RKO (cell line): ENCODE measurements at regions not wholly inside any gene's neighbourhood (a gene's known extent, or its start where the extent isn't known, plus 50 kb on each side); places are given as distances from the start of the nearest gene placed in this dataset.
A peak's percentile ranks its signal among the peaks of the same experiment; 100 is the strongest.

ENCODE experiments used
- DNase-seq: peaks from one replicate; pipeline ENCODE4 v3.0.0-alpha.2; 2016; ENCODE audit warnings: low spot score

GRCh38 chr12:124517260-124518050 lies 50.0 kb downstream of the NCOR2 start:
- DNase-seq: no peak

GRCh38 chr12:124516850-124517249 lies 50.6 kb downstream of the NCOR2 start:
- no peak for DNase-seq

- no peak for DNase-seq
These were observed 51.4 kb downstream of the NCOR2 start for GRCh38 chr12:124515981-124516380.

- no peak for DNase-seq
These were observed 52.1 kb downstream of the NCOR2 start for GRCh38 chr12:124514996-124515932.

GRCh38 chr12:124514145-124514995 lies 53.0 kb downstream of the NCOR2 start:
- no peak for DNase-seq

DNA sequence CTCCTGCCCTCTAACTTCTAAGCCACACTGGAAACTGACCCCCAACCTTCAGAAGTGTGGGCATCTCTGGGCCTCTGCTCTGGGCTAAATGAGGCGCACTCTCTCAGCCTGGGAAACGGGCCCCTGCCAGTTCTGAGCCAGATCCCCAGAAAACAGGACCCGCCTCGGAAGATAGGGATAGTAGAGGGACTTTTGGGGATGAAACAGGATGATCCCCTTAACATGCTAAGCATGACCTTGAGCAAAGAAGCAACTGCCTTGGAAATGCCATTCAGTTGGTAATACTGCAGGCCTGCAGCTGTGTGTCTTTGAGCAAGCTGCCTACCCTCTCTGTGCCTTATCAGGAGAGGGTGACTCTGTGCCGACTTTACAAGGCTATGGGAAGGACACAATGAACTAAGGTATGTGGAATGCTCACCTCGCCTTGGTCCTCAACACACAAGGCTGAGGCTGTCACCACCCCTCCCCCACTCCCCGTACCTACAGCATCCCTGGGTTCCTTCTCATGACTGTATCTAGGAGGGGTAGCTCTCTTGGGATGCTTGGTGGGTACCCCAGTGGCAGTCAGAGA lies 54.0 kb downstream of the NCOR2 start:
- DNase-seq: no peak

- DNase-seq: peak; percentile 88
These were observed 54.6 kb downstream of the NCOR2 start for GRCh38 chr12:124512667-124513296.

GRCh38 chr12:124511259-124511985 lies 56.0 kb downstream of the NCOR2 start:
- DNase-seq: no peak

- DNase-seq: no peak
These were observed 57.0 kb downstream of the NCOR2 start for GRCh38 chr12:124510301-124510970.

DNA sequence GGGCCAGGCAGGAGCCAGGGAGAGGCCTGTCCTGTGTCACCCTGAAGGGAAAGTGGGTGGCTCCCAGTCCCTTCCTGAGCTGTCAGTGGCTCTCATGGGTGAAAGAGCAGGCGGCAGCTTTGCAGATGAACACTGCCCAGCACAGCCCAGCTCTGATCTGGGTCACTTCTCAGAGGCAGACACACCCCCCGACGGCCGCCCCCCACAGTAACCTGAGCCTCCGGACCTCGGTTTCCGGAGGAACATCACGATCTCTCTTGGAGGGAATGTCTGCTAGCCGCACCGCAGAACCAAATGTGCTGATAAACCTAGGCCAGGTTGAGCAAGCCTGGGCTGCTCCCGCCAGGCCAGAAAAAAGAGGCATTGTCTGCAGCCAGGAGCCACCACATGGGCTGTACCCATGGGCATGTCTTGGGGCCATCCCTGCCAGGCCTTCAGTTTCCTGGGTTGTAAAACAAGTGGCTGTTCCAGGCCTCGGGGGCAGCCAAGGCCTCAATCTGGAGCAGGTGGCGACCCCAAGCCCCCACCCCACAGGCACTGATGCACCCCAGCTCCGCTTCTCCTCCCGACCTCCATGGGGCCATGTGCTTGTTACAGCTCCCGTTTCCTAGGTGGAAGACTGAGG lies 57.6 kb downstream of the NCOR2 start:
- DNase-seq: no peak

DNA sequence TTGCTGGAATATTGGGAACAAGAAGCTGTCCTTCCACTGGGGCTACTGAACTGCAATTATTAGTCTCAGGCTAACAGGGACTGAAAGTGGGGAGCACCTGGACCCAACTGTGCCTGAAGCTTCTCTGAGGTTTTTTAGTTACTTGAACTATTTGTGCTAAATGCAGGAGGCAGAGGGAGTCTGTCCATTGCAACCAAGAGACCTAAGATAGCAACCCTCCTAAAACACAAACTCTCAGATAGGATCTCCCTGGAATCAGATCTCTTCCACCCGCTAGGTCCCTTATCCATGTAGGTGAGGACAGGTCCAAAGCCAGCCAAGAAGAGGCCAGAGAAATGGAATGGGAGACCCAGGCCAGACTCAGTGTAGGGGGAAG lies 58.1 kb downstream of the NCOR2 start:
- no peak for DNase-seq

DNA sequence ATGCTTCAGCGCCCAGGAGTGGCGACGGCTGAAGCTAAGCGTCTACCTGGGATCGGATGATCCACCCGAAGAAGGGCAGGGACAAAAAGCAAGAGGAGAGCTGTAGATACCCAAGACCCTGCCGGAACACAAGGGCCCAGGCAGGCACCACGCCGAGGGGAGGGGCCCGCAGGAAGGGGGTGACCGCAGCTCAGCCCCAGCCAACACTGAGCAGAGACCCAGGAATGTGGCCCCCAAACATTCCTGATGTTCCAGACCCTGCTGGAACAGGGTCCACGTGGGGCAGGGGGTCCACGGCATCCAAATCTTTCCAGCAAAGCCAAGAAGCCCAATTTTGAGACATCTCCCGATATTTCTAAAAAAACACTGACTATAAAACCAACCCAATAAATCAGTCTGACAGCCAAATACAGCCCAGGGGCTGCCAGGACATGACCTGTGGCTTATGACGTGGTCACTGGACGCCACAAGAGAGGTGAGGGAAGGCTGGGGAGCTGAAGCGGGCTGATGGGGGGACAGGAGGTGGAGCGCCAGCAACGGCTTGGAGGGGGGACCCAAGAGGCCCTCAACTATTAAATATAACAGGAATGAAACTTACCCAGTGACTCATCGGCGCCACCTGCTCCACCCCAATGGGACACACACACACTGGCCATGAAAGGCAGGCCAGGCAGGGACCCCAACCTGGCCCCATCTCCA lies 58.9 kb downstream of the NCOR2 start:
- no peak for DNase-seq

DNA sequence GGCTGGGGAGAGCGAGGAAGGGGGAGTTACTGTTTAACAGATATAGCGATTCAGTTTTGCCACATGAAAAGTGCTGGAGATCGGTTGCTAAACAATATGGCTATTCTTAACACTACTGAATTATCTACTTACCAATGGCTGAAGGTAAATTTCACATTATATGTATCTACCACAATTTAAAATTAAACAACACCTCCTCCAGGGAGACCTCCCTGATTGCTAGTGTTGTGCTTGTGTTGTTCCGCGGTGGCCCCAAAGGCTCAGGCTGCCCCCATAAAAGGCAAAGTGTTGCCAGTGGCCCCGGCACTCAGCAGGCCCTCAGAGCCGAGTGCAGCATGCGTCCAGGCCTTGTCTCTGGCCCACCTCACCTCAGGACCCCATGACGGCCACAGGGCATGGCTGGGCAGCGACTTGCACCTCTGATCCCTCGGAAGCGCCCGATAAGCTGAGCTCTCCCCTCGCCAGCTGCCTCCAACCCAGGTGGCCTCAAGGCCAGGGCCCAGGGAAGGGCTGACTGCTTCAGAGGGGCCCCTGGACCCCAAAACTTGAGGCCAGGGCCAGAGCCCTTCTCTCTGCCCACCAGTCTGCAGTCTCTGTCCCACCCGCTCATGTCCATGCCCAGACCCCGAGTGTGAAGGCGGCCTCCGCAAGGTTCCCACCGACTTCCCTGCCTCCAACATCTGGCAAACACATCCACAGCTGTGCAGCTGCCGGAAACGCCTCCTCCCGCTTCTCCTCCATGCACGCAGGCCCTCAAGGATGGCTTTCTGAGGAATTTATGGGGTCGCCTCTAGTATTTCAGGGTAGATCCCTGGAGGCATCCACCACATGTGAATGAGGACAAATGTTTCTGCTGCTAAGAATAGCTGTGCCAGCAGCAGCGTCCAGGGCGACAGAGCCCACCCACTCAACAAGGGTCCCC lies 60.0 kb downstream of the NCOR2 start:
- DNase-seq: no peak

DNA sequence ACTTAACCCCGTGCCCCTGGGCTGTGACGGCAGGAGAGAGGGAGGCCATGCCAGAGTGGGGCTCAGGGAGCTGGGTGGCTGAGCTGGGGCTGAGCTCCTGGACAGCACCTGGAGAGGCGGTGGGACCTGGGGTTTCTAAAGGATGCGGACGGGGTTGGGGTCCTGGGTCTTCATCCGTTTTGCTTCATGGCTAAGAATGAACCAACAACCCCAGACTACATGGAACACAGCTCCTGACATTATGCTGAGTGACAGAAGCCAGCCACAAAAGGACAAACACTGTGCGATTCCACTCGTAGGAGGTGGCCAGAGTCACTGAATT lies 60.6 kb downstream of the NCOR2 start:
- no peak for DNase-seq

DNA sequence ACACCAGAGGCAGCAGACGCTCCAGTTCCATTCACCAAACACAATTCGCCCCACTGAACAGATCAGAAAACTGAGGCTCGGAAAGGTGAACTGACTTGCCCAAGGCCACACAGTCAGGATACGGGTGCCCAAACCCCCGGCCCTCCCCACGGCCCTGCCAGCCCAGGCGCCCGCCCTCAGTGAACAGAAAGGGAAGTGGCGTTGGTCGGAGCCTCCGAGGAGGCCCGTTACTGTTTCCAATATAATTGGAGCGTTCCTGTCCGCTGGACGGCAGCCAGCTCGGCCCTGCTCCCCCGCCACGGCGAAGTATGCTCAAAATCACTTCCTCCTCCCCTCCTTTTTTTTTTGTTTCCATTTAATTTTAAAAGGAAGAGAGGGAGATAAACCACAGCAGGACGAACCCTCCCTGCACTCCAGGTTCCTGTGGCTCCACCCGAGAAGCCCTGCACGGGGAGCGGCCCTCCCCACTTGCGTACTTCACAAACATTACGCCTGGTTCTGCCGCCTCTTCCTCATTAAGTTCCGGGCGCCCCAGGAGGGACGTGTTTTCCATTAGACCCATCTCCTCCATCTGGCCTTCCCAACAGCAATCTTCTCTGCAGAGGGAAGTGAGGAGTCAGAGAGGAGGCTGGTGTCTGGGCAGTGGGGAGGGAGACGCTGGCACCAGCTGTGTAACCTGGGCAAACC lies 61.1 kb downstream of the NCOR2 start:
- DNase-seq: no peak

GRCh38 chr12:124505001-124505818 lies 62.2 kb downstream of the NCOR2 start:
- no peak for DNase-seq
